Brain microvascular endothelial cell (primary cell): ENCODE measurements at regions not wholly inside any gene's neighbourhood (a gene's known extent, or its start where the extent isn't known, plus 50 kb on each side); places are given as distances from the start of the nearest gene placed in this dataset.

ENCODE experiments used
- DNase-seq: peaks from one replicate; pipeline ENCODE4 v3.0.0-alpha.2; 2020
- H3K27ac ChIP-seq: fragments of 250-450 bp; sonication (Bioruptor Pico); 2 replicates; pipeline ENCODE4 v1.5.1; 2020; ENCODE audit warnings: mild to moderate bottlenecking, moderate library complexity
- H3K27me3 ChIP-seq: fragments of 250-450 bp; sonication (Bioruptor Pico); replicated peaks from 2 replicates; pipeline ENCODE4 v1.5.1; 2020; ENCODE audit warnings: mild to moderate bottlenecking
- H3K36me3 ChIP-seq: fragments of 250-450 bp; sonication (Bioruptor Pico); replicated peaks from 2 replicates; pipeline ENCODE4 v1.5.1; 2020; ENCODE audit warnings: mild to moderate bottlenecking
- H3K4me3 ChIP-seq: 2 replicates; pipeline ENCODE4 v1.5.1; 2011; ENCODE audit warnings: low read depth, mild to moderate bottlenecking, control low read depth, low read length, moderate library complexity
- CTCF ChIP-seq: IDR thresholded peaks from 2 replicates; pipeline ENCODE4 v1.5.1; 2011; ENCODE audit warnings: low read depth, mild to moderate bottlenecking, moderate library complexity, low read length, control low read depth, inconsistent platforms; ENCODE audit errors: missing control alignments
- in situ Hi-C: cut with HindIII; loops from 2 replicates; pipeline ENCODE4 v1.10.0; 2017; ENCODE audit warnings: low sequenced_read_pairs, low pct_ligation_motif_present

- DNase-seq, result no peak
- Histone ChIP-seq H3K36me3 (no peaks in the 10 kb centered on the region), H3K27ac (no peak overlapping the region), H3K27me3 (peaks cover 15% of the 10 kb centered on the region), H3K4me3 (no peak overlapping the region)
- TF ChIP-seq CTCF, result no peak
- in situ Hi-C loops, result no loop called here
These were observed 99.2 kb upstream of the CASZ1 start for GRCh38 chr1:10895621-10896020.

GRCh38 chr1:10896673-10897072, 100.2 kb upstream of the CASZ1 start:
- in situ Hi-C loops, result no loop called here

GRCh38 chr1:10897321-10897980, 101.0 kb upstream of the CASZ1 start:
- TF ChIP-seq CTCF, result no peak
- no peaks in the 10 kb centered on the region for H3K36me3 ChIP-seq
- no peak overlapping the region for H3K4me3 ChIP-seq
- no peak overlapping the region for H3K27ac ChIP-seq
- peaks cover 2% of the 10 kb centered on the region for H3K27me3 ChIP-seq
- in situ Hi-C loops, result no loop called here
- DNase-seq, result no peak

More at GRCh38 chr1:10896673-10897072, 100.2 kb upstream of the CASZ1 start:
- DNase-seq, result no peak
- Histone ChIP-seq H3K27me3 (peaks cover 6% of the 10 kb centered on the region), H3K27ac (no peak overlapping the region), H3K36me3 (no peaks in the 10 kb centered on the region), H3K4me3 (no peak overlapping the region)
- no peak for TF ChIP-seq CTCF

- peaks cover 2% of the 10 kb centered on the region for H3K27me3 ChIP-seq
- no peak overlapping the region for H3K27ac ChIP-seq
- DNase-seq, result no peak
- TF ChIP-seq CTCF, result no peak
- no peak overlapping the region for H3K4me3 ChIP-seq
- in situ Hi-C loops, result no loop called here
- no peaks in the 10 kb centered on the region for H3K36me3 ChIP-seq
These were observed 101.7 kb upstream of the CASZ1 start for GRCh38 chr1:10897981-10898728.

GRCh38 chr1:10898921-10899320, 102.5 kb upstream of the CASZ1 start:
- no peak for TF ChIP-seq CTCF
- peaks cover 2% of the 10 kb centered on the region for H3K27me3 ChIP-seq
- in situ Hi-C loops, result no loop called here
- no peak for DNase-seq
- H3K27ac ChIP-seq, result no peak overlapping the region
- H3K4me3 ChIP-seq, result no peak overlapping the region
- no peaks in the 10 kb centered on the region for H3K36me3 ChIP-seq
